Heart left ventricle (tissue), 13 donors: ENCODE measurements at regions not wholly inside any gene's neighbourhood (a gene's known extent, or its start where the extent isn't known, plus 50 kb on each side); places are given as distances from the start of the nearest gene placed in this dataset.

Experiments used
- POLR2A ChIP-seq, 2 donors: fragments of 450-650 bp; IDR thresholded peaks; one replicate each; pipeline ENCODE4 v1.6.1; 2017; ENCODE audit warnings: antibody characterized with exemption in 2 of 2, mild to moderate bottlenecking in 2 of 2, moderate library complexity in 2 of 2
- TF ChIP-seq, protein P1 (sequence below), 12 donors: fragments of 200-600 bp; sonication (generic) in 4 of 12; IDR thresholded peaks; one replicate each; pipeline versions ENCODE4 v1.5.0 to v1.8.0; 2018 to 2022; ENCODE audit warnings: antibody characterized with exemption in 12 of 12, mild to moderate bottlenecking in 5 of 12
- donor health status: ischemic (EF 13 %, LVEDD 7.1; RV severe dilation, severe dysfunction).
- donor health status: DM: no; HTN: yes; CAD: no.
- donor health status: DM: no; HTN: no; CAD: no.
- donor health status: ischemic (EF 25% LVEDD 6.9; RV normal size, moderate dysfunction).
- donor health status: ischemic (EF 25% LVEDD 5.7; RV mildly dilated, moderate dysfunction).
- donor health status: ischemic (EF 35%, LVEDD 5.7; RV mildly dilated, moderate dysfunction).
- donor health status: nonischemic (EF 11% LVEDD 7.7; RV severe dilation, severe dysfunction).
- donor health status: DM: yes; HTN: yes; CAD: no.
- donor health status: PGD.
- donor health status: ischemic (EF 29% LVEDD 5.4; RV normal size, mild dysfunction).
- donor health status: nonischemic (EF 23%, LVEDD 6.1; RV moderate dilation, normal function).

DNA sequence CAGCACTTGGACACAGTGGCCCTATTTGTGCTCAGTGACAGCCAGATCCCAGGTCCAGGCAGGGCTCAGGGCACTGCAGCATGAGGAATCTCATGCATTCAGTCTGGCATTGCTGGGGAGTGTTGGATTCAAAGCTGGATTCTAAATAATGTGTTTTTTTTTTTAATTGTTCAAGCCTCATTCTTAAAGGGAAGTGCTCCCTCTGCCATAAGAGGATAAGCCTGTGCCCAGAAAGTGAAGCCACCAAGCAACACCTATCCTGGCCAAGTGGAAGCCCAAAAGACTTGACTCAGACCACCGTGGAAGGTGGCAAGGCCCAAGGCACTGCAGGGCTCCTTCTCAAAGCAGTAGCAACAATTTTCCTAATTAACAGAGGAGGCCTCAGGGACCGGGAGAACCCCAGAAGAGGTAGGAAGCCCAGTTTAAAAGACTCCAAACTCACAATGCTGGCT, 135.6 kb downstream of the ACTL7B start:
- TF ChIP-seq, protein P1, sequence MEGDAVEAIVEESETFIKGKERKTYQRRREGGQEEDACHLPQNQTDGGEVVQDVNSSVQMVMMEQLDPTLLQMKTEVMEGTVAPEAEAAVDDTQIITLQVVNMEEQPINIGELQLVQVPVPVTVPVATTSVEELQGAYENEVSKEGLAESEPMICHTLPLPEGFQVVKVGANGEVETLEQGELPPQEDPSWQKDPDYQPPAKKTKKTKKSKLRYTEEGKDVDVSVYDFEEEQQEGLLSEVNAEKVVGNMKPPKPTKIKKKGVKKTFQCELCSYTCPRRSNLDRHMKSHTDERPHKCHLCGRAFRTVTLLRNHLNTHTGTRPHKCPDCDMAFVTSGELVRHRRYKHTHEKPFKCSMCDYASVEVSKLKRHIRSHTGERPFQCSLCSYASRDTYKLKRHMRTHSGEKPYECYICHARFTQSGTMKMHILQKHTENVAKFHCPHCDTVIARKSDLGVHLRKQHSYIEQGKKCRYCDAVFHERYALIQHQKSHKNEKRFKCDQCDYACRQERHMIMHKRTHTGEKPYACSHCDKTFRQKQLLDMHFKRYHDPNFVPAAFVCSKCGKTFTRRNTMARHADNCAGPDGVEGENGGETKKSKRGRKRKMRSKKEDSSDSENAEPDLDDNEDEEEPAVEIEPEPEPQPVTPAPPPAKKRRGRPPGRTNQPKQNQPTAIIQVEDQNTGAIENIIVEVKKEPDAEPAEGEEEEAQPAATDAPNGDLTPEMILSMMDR (IDR thresholded peaks at IDR 0.05) = no peak
- TF ChIP-seq POLR2A (IDR thresholded peaks at IDR 0.05) = no peak
